IMR-90 (cell line): ENCODE measurements at regions not wholly inside any gene's neighbourhood (a gene's known extent, or its start where the extent isn't known, plus 50 kb on each side); places are given as distances from the start of the nearest gene placed in this dataset.
"Not testable (repeated sequence)": the region's sequence is repeated elsewhere in the genome, so short reads cannot be mapped to it uniquely, and the experiment has no call there.

Experiments used
- CEBPB ChIP-seq: IDR thresholded peaks from 2 replicates; pipeline ENCODE4 v1.6.1; 2012; ENCODE audit warnings: low read depth, low read length, improper control_type of control experiment
- MAZ ChIP-seq: IDR thresholded peaks from 2 replicates; pipeline ENCODE4 v1.6.1; 2012; ENCODE audit warnings: low read depth, mild to moderate bottlenecking, low read length, improper control_type of control experiment, moderate library complexity, borderline replicate concordance
- POLR2A ChIP-seq: IDR thresholded peaks from 2 replicates; pipeline ENCODE4 v1.6.1; 2012; ENCODE audit warnings: mild to moderate bottlenecking, low read depth, low read length
- RFX5 ChIP-seq: IDR thresholded peaks from 2 replicates; pipeline ENCODE4 v1.8.0; 2012; ENCODE audit warnings: low read depth, mild to moderate bottlenecking, low read length, moderate library complexity
- TF ChIP-seq, protein P1 (sequence below): conservative IDR thresholded peaks from 2 replicates; pipeline ENCODE4 v1.5.1; 2012; ENCODE audit warnings: mild to moderate bottlenecking, low read depth, low read length, improper control_type of control experiment
- TF ChIP-seq, protein P2 (sequence below): fragments of 150-350 bp; IDR thresholded peaks from 2 replicates; pipeline ENCODE4 v1.6.1; 2016; ENCODE audit warnings: low read depth, mild to moderate bottlenecking, low read length, moderate library complexity, borderline replicate concordance

DNA sequence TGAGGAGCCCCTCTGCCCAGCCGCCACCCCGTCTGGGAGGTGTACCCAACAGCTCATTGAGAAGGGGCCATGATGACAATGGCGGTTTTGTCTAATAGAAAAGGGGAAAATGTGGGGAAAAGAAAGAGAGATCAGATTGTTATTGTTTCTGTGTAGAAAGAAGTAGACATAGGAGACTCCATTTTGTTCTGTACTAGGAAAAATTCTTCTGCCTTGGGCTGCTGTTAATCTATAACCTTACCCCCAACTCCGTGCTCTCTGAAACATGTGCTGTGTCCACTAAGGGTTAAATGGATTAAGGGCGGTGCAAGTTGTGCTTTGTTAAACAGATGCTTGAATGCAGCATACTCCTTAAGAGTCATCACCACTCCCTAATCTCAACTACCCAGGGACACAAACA lies 861.1 kb upstream of the INTU start:
- TF ChIP-seq, protein P1, sequence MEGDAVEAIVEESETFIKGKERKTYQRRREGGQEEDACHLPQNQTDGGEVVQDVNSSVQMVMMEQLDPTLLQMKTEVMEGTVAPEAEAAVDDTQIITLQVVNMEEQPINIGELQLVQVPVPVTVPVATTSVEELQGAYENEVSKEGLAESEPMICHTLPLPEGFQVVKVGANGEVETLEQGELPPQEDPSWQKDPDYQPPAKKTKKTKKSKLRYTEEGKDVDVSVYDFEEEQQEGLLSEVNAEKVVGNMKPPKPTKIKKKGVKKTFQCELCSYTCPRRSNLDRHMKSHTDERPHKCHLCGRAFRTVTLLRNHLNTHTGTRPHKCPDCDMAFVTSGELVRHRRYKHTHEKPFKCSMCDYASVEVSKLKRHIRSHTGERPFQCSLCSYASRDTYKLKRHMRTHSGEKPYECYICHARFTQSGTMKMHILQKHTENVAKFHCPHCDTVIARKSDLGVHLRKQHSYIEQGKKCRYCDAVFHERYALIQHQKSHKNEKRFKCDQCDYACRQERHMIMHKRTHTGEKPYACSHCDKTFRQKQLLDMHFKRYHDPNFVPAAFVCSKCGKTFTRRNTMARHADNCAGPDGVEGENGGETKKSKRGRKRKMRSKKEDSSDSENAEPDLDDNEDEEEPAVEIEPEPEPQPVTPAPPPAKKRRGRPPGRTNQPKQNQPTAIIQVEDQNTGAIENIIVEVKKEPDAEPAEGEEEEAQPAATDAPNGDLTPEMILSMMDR = not testable (repeated sequence)
- TF ChIP-seq POLR2A, CEBPB, MAZ, RFX5: not testable (repeated sequence)
- TF ChIP-seq, protein P2, sequence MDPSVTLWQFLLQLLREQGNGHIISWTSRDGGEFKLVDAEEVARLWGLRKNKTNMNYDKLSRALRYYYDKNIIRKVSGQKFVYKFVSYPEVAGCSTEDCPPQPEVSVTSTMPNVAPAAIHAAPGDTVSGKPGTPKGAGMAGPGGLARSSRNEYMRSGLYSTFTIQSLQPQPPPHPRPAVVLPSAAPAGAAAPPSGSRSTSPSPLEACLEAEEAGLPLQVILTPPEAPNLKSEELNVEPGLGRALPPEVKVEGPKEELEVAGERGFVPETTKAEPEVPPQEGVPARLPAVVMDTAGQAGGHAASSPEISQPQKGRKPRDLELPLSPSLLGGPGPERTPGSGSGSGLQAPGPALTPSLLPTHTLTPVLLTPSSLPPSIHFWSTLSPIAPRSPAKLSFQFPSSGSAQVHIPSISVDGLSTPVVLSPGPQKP = not testable (repeated sequence)
